ENCODE measurements at regions not wholly inside any gene's neighbourhood (a gene's known extent, or its start where the extent isn't known, plus 50 kb on each side); places are given as distances from the start of the nearest gene placed in this dataset.

- BruUV-seq (replicated peaks): no TSS peak
- no peak for FAIRE-seq
- intact Hi-C loops (cut with micrococcal nuclease; ENCODE audit: unreplicated experiment): no loop called here
Observed at GRCh38 chr4:23590431-23590830, 299.4 kb downstream of the PPARGC1A start.

GRCh38 chr4:23584024-23584423, 305.8 kb downstream of the PPARGC1A start:
- no peak overlapping the region for H3K9ac ChIP-seq (ENCODE audit: insufficient read depth, low read depth, low read length)
- DNase-seq (ENCODE audit: low spot score) (no peak), ATAC-seq (no peak), FAIRE-seq (no peak)
- BruUV-seq (replicated peaks): no TSS peak
- H3K9me3 ChIP-seq (ENCODE audit: low read length): no peaks in the 10 kb centered on the region
- CTCF ChIA-PET (ENCODE audit: low intra/inter-chr PET ratio, low total read pairs): no interaction called here
- in situ Hi-C loops (cut with HindIII; ENCODE audit: extremely low pct_ligation_motif_present, low pct_unique_long_range_greater_than_20kb): no loop called here
- intact Hi-C loops (cut with micrococcal nuclease; ENCODE audit: unreplicated experiment): no loop called here
- H3K27ac ChIP-seq (ENCODE audit: extremely low read length, insufficient read depth, low read length): no peak overlapping the region
- no peaks in the 10 kb centered on the region for H3K27me3 ChIP-seq (ENCODE audit: control insufficient read depth in 1 of 2, insufficient read depth in 2 of 2, low read length in 2 of 2)
- no peaks in the 10 kb centered on the region for H4K20me1 ChIP-seq (ENCODE audit: insufficient read depth, low read length)
- TF ChIP-seq KDM6A (CRISPR knock-in tag; IDR thresholded peaks at IDR 0.05; ENCODE audit: low read depth): no peak
- TF ChIP-seq GRHL1 (CRISPR knock-in tag; conservative IDR thresholded peaks at IDR 0.05): no peak
- TF ChIP-seq ZNF646 (CRISPR knock-in tag; IDR thresholded peaks at IDR 0.05): no peak
- TF ChIP-seq NFE2L2 (IDR thresholded peaks at IDR 0.05; ENCODE audit: low read length): peak; percentile 77
- WGBS (ENCODE audit: low lambda C conversion rate): 0% methylated on average over 3 of the region's 3 CpGs
- H3K4me1 ChIP-seq (ENCODE audit: insufficient read depth, low read length): no peaks in the 10 kb centered on the region
- no peak overlapping the region for H3K4me3 ChIP-seq (replicated peaks in 1 of 3; ENCODE audit: insufficient read depth in 1 of 3, low read depth in 2 of 3, low read length in 3 of 3)
- POLR2A ChIA-PET: no interaction called here
- no peaks in the 10 kb centered on the region for H3K36me3 ChIP-seq (replicated peaks in 1 of 2; ENCODE audit: control insufficient read depth in 1 of 2, insufficient read depth in 2 of 2, low read length in 2 of 2)
- H2AFZ ChIP-seq (ENCODE audit: low read length): no peak overlapping the region
- H3K4me2 ChIP-seq (ENCODE audit: low read depth, low read length): no peak overlapping the region
- no peaks in the 10 kb centered on the region for H3K79me2 ChIP-seq (ENCODE audit: insufficient read depth, low read length)

More at GRCh38 chr4:23590431-23590830, 299.4 kb downstream of the PPARGC1A start:
- ChIA-PET CTCF (ENCODE audit: low intra/inter-chr PET ratio, low total read pairs) (no interaction called here), POLR2A (no interaction called here)
- TF ChIP-seq MAX (IDR thresholded peaks at IDR 0.05) (no peak), MAFK (conservative IDR thresholded peaks at IDR 0.05 in 1 of 2, IDR thresholded peaks at IDR 0.05 in 1 of 2; ENCODE audit: low read length in 2 of 2) (peak; percentile 37 to 76; a peak in 3 of 4 replicates), MAFF (IDR thresholded peaks at IDR 0.05; ENCODE audit: low read depth, low read length) (peak; percentile 65), ATF4 (CRISPR knock-in tag; IDR thresholded peaks at IDR 0.05) (no peak)
- no peak overlapping the region for H3K4me2 ChIP-seq (ENCODE audit: low read depth, low read length)
- in situ Hi-C loops (cut with HindIII; ENCODE audit: extremely low pct_ligation_motif_present, low pct_unique_long_range_greater_than_20kb): no loop called here
- no peaks in the 10 kb centered on the region for H3K36me3 ChIP-seq (replicated peaks in 1 of 2; ENCODE audit: control insufficient read depth in 1 of 2, insufficient read depth in 2 of 2, low read length in 2 of 2)
- no peaks in the 10 kb centered on the region for H3K27me3 ChIP-seq (ENCODE audit: control insufficient read depth in 1 of 2, insufficient read depth in 2 of 2, low read length in 2 of 2)
- no peaks in the 10 kb centered on the region for H4K20me1 ChIP-seq (ENCODE audit: insufficient read depth, low read length)
- no peak overlapping the region for H3K27ac ChIP-seq (ENCODE audit: extremely low read length, insufficient read depth, low read length)
- no peaks in the 10 kb centered on the region for H3K4me1 ChIP-seq (ENCODE audit: insufficient read depth, low read length)
- no peak overlapping the region for H3K9ac ChIP-seq (ENCODE audit: insufficient read depth, low read depth, low read length)
- H2AFZ ChIP-seq (ENCODE audit: low read length): no peak overlapping the region
- no peak for DNase-seq (ENCODE audit: low spot score)
- H3K79me2 ChIP-seq (ENCODE audit: insufficient read depth, low read length): no peaks in the 10 kb centered on the region
- WGBS (ENCODE audit: low lambda C conversion rate): 0% methylated on average over 2 of the region's 2 CpGs
- H3K9me3 ChIP-seq (ENCODE audit: low read length): peaks cover 6% of the 10 kb centered on the region; the same call in 1 of the 2 replicates
- no peak for ATAC-seq
- no peak overlapping the region for H3K4me3 ChIP-seq (replicated peaks in 1 of 3; ENCODE audit: insufficient read depth in 1 of 3, low read depth in 2 of 3, low read length in 3 of 3)

Data from HepG2 (cell line).